HG02678 (cell line): ENCODE measurements at regions not wholly inside any gene's neighbourhood (a gene's known extent, or its start where the extent isn't known, plus 50 kb on each side); places are given as distances from the start of the nearest gene placed in this dataset.
"Not testable (repeated sequence)": the region's sequence is repeated elsewhere in the genome, so short reads cannot be mapped to it uniquely, and the experiment has no call there.

Experiments used
- ATAC-seq: cut with Tn5 transposase; IDR thresholded peaks from one replicate; pipeline ENCODE4 v1.9.1; 2021; ENCODE audit warnings: mild to moderate bottlenecking, moderate library complexity; ENCODE audit not compliant: unreplicated experiment

GRCh38 chr7:108810756-108811385 is 241.2 kb downstream of the DNAJB9 start:
- ATAC-seq = no peak

- ATAC-seq = no peak
Measured at GRCh38 chr7:108813251-108814014, 243.8 kb downstream of the DNAJB9 start.

GRCh38 chr7:108815815-108816214 is 246.1 kb downstream of the DNAJB9 start:
- no peak for ATAC-seq

DNA sequence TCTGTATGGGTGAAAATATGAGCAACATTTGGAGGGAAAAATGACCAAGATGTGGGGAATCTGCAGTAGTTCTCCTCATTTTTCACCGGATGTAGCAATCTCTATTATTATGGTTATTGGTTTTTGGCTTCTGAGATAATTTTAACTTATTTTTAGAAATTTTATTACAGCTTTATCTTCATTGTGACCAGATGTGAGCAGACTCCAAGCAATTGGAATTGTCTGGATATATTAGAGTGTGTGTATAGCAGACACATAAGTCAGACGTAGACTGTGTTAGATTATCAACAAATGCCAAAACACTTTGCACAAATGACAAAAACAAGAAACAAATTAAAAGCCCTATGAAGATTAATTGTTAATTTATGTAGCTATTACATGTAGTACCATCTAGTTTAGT is 249.1 kb downstream of the DNAJB9 start:
- ATAC-seq = no peak

DNA sequence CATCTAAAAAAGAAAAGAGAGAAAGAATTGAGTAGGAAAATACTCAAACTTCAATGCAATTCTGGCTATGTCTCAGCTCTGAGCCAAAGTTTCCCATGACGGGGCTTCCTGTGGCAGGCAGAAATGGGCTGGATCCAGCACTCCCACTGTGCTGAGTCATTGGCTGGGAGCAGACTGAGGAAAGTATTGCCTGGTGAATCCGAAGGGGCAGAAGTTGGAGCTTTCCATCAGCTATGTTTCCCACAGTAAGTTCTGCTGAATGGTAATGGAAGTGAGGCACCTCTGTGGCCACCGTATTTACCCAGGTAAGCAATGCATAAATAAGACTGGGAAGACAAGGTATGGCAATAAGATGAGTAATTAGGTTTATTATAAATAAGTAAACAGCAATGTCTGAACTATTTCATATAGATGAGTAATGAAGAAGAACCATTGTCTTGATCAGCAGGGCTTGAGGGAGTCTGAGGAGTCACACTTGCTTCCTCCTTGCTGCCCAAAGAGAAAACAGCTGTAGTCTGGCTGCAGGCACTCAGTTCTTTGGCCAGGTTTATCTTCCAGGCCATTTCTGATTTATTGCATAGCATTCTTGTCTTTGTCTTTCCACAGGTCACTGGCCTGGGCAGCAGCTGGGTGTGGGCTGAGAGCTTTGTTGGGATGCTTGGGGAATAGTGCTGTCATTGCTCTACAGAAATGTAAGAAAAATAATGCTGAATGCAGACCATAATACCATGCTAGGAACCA is 255.3 kb downstream of the DNAJB9 start:
- no peak for ATAC-seq

DNA sequence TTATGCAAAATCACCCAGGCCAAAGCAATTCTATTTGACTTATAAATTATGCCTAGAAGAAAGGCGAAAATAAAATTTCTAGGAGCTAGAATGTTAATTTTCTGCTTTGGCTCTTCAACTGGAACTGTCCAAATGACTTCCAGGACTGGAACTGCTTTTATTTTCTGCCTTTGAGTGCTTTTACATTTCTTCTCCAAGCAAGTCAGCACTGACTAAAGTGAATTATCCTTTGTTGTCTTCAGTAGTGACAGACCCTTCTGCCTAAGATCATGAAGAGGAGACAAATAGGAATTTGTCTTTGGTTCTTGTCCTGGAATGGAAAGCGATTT is 255.9 kb downstream of the DNAJB9 start:
- ATAC-seq = no peak

DNA sequence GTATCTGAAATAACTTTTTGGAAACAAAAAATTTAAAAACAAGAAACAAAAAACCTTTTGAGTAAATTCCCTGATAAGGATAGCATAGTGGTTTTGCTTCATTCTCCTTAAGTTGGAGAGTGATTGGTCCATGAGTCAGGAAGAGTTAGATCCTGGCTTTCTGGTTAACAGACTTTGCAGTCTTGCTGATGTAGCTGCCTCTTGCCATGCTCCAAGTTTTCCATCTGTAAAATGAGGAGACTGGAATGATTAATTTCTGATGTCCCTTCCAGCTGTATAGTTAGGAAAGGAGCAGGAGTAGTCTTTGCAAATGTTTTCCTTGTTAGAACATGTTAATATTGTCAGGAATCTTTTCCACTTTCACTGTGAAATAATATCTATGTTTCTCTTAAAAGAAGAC is 266.6 kb downstream of the DNAJB9 start:
- ATAC-seq = no peak

GRCh38 chr7:108838198-108838597 is 268.5 kb downstream of the DNAJB9 start:
- ATAC-seq = no peak

DNA sequence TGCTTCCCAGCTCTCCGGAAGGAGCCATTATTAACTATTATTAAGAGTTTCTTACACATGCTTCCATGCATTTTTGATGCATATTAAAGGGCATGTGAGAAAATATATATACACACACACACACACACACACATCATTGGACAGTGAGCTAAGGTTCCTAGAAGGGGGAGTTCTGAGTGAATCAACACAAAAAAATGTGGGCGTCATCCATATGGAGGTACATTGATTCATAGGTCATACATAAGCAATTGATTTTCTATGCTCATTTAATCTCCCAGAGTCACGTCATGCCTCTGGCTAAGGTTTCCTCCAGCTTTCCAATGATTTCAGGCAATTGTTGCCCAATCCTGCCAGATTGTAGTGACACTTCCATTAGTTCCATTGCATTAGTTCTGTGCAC is 269.4 kb downstream of the DNAJB9 start:
- no peak for ATAC-seq

DNA sequence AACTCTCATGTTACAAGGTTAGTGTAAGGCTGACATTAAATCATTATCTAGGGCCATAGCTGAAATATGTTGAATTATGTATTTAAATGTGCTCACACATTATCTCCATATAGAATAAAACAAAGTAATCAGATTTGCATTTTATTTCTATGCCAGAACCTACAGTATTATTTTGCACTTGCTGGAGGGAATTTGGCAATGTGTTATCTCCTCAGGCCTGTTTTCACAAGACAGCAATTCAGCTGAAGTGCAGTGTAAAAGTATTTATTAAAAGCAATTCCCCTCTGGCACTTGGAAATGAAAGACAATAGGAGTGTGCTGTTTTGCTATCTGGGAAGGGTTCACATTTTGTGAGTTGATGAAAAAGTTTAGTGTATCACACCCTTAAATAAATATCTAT is 276.3 kb downstream of the DNAJB9 start:
- no peak for ATAC-seq

GRCh38 chr7:108846471-108846870 is 276.8 kb downstream of the DNAJB9 start:
- no peak for ATAC-seq

GRCh38 chr7:108848486-108848885 is 278.8 kb downstream of the DNAJB9 start:
- no peak for ATAC-seq

DNA sequence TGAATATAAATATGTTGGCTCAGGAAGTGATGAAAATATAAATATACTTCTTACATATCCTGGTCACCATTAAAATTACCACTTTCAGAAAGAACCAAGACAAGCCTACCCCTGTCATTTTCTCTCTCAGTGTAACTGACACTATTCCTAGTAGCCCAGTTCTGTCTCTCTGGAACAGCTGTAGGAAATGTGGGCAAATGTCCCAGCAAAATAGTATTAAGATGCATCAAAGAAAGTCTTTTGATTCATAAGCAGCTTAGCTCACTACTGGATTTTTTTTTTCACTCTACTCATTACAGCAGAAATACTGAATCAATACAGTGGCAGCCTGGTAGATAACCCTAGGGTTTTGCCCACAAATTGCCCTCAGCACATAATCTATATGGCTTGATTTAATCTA is 290.9 kb downstream of the DNAJB9 start:
- no peak for ATAC-seq

- no peak for ATAC-seq
Measured at GRCh38 chr7:108861071-108861470, 291.4 kb downstream of the DNAJB9 start.

GRCh38 chr7:108863227-108863848 is 293.7 kb downstream of the DNAJB9 start:
- ATAC-seq = no peak

- no peak for ATAC-seq
Measured at GRCh38 chr7:108869070-108869469, 299.4 kb downstream of the DNAJB9 start.

DNA sequence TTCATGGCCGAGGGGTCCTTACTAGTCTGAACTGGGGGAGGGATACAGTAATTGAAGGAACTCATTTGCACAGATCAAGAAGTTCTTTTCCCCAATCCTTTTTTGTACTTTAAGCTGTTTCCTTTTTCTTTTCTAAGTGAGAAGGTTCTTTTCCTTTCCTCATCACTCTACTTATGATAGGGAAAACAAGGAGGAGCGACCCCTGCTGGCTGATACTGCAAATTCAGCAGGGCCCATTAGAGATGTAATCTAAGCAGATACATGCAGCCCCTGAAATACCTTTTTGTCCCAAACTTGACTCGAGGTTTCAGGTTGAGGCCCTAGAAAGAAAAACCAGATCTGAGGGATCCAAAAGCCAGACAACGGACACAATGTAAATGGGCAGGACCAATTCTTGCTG is 305.5 kb downstream of the DNAJB9 start:
- no peak for ATAC-seq

- ATAC-seq = no peak
Measured at GRCh38 chr7:108890862-108891261, 321.2 kb downstream of the DNAJB9 start.

DNA sequence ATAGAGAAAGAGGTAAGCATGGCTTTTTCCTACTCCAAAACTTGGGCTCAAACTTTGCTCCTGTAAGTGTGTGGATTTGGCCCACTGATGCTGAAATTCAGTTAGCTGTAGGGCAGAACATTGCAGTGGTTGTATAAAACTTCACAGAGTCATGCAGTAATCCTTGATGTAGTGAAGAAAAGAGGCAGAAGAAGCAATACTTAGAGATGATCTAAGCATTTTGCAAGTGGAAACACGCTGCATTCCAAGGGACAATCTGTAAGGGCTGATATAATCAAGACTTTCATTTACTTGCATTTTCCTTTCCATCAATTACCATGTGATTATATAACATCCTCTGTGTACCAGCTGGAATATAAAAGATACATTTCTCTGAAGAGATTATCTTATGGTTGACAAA is 338.8 kb downstream of the DNAJB9 start:
- no peak for ATAC-seq

GRCh38 chr7:108911016-108911415 is 341.3 kb downstream of the DNAJB9 start:
- ATAC-seq = no peak

GRCh38 chr7:108920490-108920889 is 350.8 kb downstream of the DNAJB9 start:
- ATAC-seq = no peak

DNA sequence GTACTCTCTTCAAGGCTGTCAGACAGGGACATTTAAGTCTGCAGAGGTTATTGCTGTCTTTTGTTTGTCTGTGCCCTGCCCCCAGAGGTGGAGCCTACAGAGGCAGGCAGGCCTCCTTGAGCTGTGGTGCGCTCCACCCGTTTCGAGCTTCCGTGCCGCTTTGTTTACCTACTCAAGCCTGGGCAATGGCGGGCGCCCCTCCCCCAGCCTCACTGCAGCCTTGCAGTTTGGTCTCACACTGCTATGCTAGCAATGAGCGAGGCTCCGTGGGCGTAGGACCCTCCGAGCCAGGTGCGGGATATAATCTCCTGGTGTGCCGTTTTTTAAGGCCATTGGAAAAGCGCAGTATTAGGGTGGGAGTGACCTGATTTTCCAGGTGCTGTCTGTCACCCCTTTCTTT is 373.4 kb downstream of the DNAJB9 start:
- ATAC-seq = not testable (repeated sequence)
